Brain microvascular endothelial cell (primary cell): ENCODE measurements at regions not wholly inside any gene's neighbourhood (a gene's known extent, or its start where the extent isn't known, plus 50 kb on each side); places are given as distances from the start of the nearest gene placed in this dataset.

Experiments used
- DNase-seq: peaks from one replicate; pipeline ENCODE4 v3.0.0-alpha.2; 2020
- H3K27ac ChIP-seq: fragments of 250-450 bp; sonication (Bioruptor Pico); 2 replicates; pipeline ENCODE4 v1.5.1; 2020; ENCODE audit warnings: mild to moderate bottlenecking, moderate library complexity
- H3K27me3 ChIP-seq: fragments of 250-450 bp; sonication (Bioruptor Pico); replicated peaks from 2 replicates; pipeline ENCODE4 v1.5.1; 2020; ENCODE audit warnings: mild to moderate bottlenecking
- H3K36me3 ChIP-seq: fragments of 250-450 bp; sonication (Bioruptor Pico); replicated peaks from 2 replicates; pipeline ENCODE4 v1.5.1; 2020; ENCODE audit warnings: mild to moderate bottlenecking
- H3K4me3 ChIP-seq: 2 replicates; pipeline ENCODE4 v1.5.1; 2011; ENCODE audit warnings: low read depth, mild to moderate bottlenecking, control low read depth, low read length, moderate library complexity
- in situ Hi-C: cut with HindIII; loops from 2 replicates; pipeline ENCODE4 v1.10.0; 2017; ENCODE audit warnings: low sequenced_read_pairs, low pct_ligation_motif_present
- TF ChIP-seq, protein P1 (sequence below): IDR thresholded peaks from 2 replicates; pipeline ENCODE4 v1.5.1; 2011; ENCODE audit warnings: low read depth, mild to moderate bottlenecking, moderate library complexity, low read length, control low read depth, inconsistent platforms; ENCODE audit errors: missing control alignments

DNA sequence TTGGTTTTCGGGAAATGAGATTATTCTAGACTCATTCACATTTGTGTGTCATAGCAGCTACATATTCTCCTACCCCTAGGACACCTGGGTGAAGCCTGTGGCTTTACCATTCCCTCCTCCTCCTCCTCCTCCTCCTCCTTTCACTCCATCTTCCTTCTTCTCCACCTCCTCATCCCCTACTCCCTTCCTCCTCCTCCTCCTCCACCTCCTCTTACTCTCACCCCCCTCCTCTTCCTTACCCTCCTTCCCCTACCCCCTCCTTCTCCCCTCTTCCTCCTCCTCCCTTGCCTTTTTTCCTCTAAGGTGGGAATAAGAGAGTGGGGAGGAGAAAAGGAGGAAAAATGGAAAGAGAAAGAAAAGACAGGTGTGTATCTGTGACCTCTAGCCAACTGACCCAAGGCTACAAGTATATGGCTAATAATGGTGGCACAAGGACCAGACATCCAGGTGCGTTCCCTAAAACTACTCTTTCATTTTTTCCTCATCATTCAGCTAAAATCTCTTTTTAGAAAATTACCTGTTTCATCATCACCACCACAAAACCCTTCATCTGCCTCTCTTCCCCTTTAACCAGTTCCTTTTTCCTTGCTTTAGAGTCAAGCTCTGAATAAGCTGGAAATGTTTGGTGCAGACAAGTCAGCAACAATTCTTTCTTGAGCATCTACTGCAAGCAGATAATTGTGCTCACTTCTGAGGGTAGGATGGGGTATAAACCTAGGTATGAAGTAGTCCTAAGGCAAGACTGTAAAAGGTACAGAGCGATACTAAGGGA, 149.8 kb upstream of the FOXN3 start:
- no peak overlapping the region for H3K4me3 ChIP-seq
- H3K27ac ChIP-seq, result no peak overlapping the region
- in situ Hi-C loops, result no loop called here

DNA sequence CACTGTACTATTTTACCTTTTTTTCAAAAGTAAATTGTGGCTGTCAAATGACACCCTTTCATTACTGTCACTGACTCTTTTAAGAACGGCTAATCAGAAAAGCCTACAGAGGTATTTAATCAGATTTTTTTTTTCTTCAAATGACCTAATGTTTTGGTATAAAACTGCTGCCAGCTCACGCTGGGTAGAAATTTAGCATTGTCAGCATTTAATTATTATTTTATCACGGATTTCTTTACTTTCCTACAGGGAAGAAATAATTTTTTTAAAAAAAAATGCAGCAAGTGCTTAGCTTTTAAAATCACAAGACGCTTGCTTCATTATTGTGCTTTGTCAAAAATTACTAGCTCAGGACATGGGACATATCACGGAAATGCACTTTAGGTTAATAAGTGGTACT, 149.1 kb upstream of the FOXN3 start:
- no peak for DNase-seq
- Histone ChIP-seq H3K36me3 (no peaks in the 10 kb centered on the region), H3K27ac (no peak overlapping the region), H3K4me3 (no peak overlapping the region), H3K27me3 (no peaks in the 10 kb centered on the region)
- TF ChIP-seq, protein P1, sequence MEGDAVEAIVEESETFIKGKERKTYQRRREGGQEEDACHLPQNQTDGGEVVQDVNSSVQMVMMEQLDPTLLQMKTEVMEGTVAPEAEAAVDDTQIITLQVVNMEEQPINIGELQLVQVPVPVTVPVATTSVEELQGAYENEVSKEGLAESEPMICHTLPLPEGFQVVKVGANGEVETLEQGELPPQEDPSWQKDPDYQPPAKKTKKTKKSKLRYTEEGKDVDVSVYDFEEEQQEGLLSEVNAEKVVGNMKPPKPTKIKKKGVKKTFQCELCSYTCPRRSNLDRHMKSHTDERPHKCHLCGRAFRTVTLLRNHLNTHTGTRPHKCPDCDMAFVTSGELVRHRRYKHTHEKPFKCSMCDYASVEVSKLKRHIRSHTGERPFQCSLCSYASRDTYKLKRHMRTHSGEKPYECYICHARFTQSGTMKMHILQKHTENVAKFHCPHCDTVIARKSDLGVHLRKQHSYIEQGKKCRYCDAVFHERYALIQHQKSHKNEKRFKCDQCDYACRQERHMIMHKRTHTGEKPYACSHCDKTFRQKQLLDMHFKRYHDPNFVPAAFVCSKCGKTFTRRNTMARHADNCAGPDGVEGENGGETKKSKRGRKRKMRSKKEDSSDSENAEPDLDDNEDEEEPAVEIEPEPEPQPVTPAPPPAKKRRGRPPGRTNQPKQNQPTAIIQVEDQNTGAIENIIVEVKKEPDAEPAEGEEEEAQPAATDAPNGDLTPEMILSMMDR, result no peak
- in situ Hi-C loops, result no loop called here

More for the DNA sequence above, 149.8 kb upstream of the FOXN3 start:
- no peak for DNase-seq
- TF ChIP-seq, protein P1, result no peak
- H3K36me3 ChIP-seq, result no peaks in the 10 kb centered on the region
- H3K27me3 ChIP-seq, result no peaks in the 10 kb centered on the region

- Histone ChIP-seq H3K4me3 (no peak overlapping the region), H3K36me3 (no peaks in the 10 kb centered on the region), H3K27me3 (no peaks in the 10 kb centered on the region), H3K27ac (no peak overlapping the region)
- in situ Hi-C loops, result no loop called here
- DNase-seq, result no peak
- TF ChIP-seq, protein P1, result no peak
These were observed 148.6 kb upstream of the FOXN3 start for GRCh38 chr14:89565607-89566006.

DNA sequence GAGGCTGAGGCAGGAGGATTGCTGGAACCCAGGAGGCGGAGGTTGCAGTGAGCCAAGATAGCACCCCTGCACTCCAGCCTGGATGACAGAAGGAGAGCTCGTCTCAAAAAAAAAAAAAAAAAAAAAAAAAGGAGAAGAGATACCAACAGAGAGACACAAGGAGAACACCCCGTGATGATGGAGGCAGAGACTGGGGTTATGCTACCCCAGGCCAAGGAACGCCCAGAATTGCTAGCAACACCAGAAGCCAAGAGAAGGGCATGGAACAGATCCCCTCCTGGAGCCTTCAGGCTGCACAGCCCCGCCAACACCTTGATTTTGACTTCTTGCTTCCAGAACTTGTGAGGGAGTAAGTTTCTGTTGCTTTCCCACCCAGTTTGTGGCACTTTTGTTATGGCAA, 148.0 kb upstream of the FOXN3 start:
- no peak for DNase-seq
- no peak overlapping the region for H3K4me3 ChIP-seq
- H3K27me3 ChIP-seq, result no peaks in the 10 kb centered on the region
- H3K36me3 ChIP-seq, result no peaks in the 10 kb centered on the region
- in situ Hi-C loops, result no loop called here
- no peak overlapping the region for H3K27ac ChIP-seq
- TF ChIP-seq, protein P1, result no peak

GRCh38 chr14:89564286-89564957, 147.4 kb upstream of the FOXN3 start:
- TF ChIP-seq, protein P1, result no peak
- H3K27me3 ChIP-seq, result no peaks in the 10 kb centered on the region
- in situ Hi-C loops, result no loop called here
- H3K4me3 ChIP-seq, result no peak overlapping the region
- no peaks in the 10 kb centered on the region for H3K36me3 ChIP-seq
- no peak overlapping the region for H3K27ac ChIP-seq
- DNase-seq, result no peak
